Adipocyte (in vitro differentiated cells): ENCODE measurements at regions not wholly inside any gene's neighbourhood (a gene's known extent, or its start where the extent isn't known, plus 50 kb on each side); places are given as distances from the start of the nearest gene placed in this dataset.
"Not testable (repeated sequence)": the region's sequence is repeated elsewhere in the genome, so short reads cannot be mapped to it uniquely, and the experiment has no call there.

ENCODE experiments used
- DNase-seq: peaks from one replicate; pipeline ENCODE4 v3.0.0-alpha.2; 2015; ENCODE audit warnings: low read depth
- H3K27me3 ChIP-seq: replicated peaks from 2 replicates; pipeline ENCODE4 v1.7.0; 2013; ENCODE audit warnings: mild to moderate bottlenecking, low read length, moderate library complexity; ENCODE audit not compliant: control insufficient read depth, insufficient read depth
- H3K36me3 ChIP-seq: 2 replicates; pipeline ENCODE4 v1.7.0; 2013; ENCODE audit warnings: low read length, mild to moderate bottlenecking, moderate library complexity; ENCODE audit not compliant: control insufficient read depth, insufficient read depth, severe bottlenecking
- H3K4me1 ChIP-seq: 2 replicates; pipeline ENCODE4 v1.7.0; 2013; ENCODE audit warnings: mild to moderate bottlenecking, low read length, moderate library complexity; ENCODE audit not compliant: control insufficient read depth, insufficient read depth
- H3K4me3 ChIP-seq: 2 replicates; pipeline ENCODE4 v1.7.0; 2013; ENCODE audit warnings: mild to moderate bottlenecking, low read length, moderate library complexity
- H3K9ac ChIP-seq: 2 replicates; pipeline ENCODE4 v1.7.0; 2013; ENCODE audit warnings: mild to moderate bottlenecking, low read length, moderate library complexity
- H3K9me3 ChIP-seq: 2 replicates; pipeline ENCODE4 v1.7.0; 2013; ENCODE audit warnings: mild to moderate bottlenecking, low read length, moderate library complexity; ENCODE audit not compliant: control insufficient read depth

GRCh38 chr13:52565324-52565723, 76.9 kb upstream of the HNRNPA1L2 start:
- H3K4me3 ChIP-seq: not testable (repeated sequence)

GRCh38 chr13:52569904-52570602, 72.2 kb upstream of the HNRNPA1L2 start:
- H3K36me3 ChIP-seq, H3K4me3 ChIP-seq, H3K9me3 ChIP-seq, H3K27me3 ChIP-seq, H3K9ac ChIP-seq, H3K4me1 ChIP-seq: not testable (repeated sequence)
- DNase-seq: peak; percentile 76

More at GRCh38 chr13:52565324-52565723, 76.9 kb upstream of the HNRNPA1L2 start:
- not testable (repeated sequence) for H3K9me3 ChIP-seq, H3K4me1 ChIP-seq, DNase-seq, H3K27me3 ChIP-seq, H3K36me3 ChIP-seq, H3K9ac ChIP-seq

- not testable (repeated sequence) for DNase-seq, H3K4me1 ChIP-seq, H3K9ac ChIP-seq, H3K27me3 ChIP-seq, H3K36me3 ChIP-seq, H3K4me3 ChIP-seq, H3K9me3 ChIP-seq
Observed at GRCh38 chr13:52571163-52571562, 71.1 kb upstream of the HNRNPA1L2 start.

GRCh38 chr13:52582962-52583361, 59.3 kb upstream of the HNRNPA1L2 start:
- not testable (repeated sequence) for H3K4me1 ChIP-seq, DNase-seq, H3K9me3 ChIP-seq, H3K36me3 ChIP-seq, H3K27me3 ChIP-seq, H3K9ac ChIP-seq, H3K4me3 ChIP-seq
